Fibroblast of villous mesenchyme (primary cell): ENCODE measurements at regions not wholly inside any gene's neighbourhood (a gene's known extent, or its start where the extent isn't known, plus 50 kb on each side); places are given as distances from the start of the nearest gene placed in this dataset.

ENCODE experiments used
- DNase-seq: peaks from one replicate; pipeline ENCODE4 v3.0.0-alpha.2; 2010; ENCODE audit warnings: low read depth
- H3K4me3 ChIP-seq: 2 replicates; pipeline ENCODE4 v1.5.1; 2011; ENCODE audit warnings: low read depth, mild to moderate bottlenecking, low read length
- CTCF ChIP-seq: IDR thresholded peaks from 2 replicates; pipeline ENCODE4 v1.5.1; 2012; ENCODE audit warnings: low read depth, mild to moderate bottlenecking, low read length; ENCODE audit not compliant: insufficient read depth

GRCh38 chr15:29208836-29209235 lies 60.8 kb downstream of the NSMCE3 start:
- no peak overlapping the region for H3K4me3 ChIP-seq
- no peak for DNase-seq
- TF ChIP-seq CTCF, result no peak

GRCh38 chr15:29208352-29208751 lies 61.3 kb downstream of the NSMCE3 start:
- no peak overlapping the region for H3K4me3 ChIP-seq
- no peak for TF ChIP-seq CTCF
- DNase-seq, result no peak

- DNase-seq, result no peak
- no peak overlapping the region for H3K4me3 ChIP-seq
- no peak for TF ChIP-seq CTCF
Measured at GRCh38 chr15:29207758-29208108, 61.9 kb downstream of the NSMCE3 start.

- TF ChIP-seq CTCF, result no peak
- no peak overlapping the region for H3K4me3 ChIP-seq
- no peak for DNase-seq
Measured at GRCh38 chr15:29207027-29207757, 62.4 kb downstream of the NSMCE3 start.

GRCh38 chr15:29205186-29205585 lies 64.4 kb downstream of the NSMCE3 start:
- no peak overlapping the region for H3K4me3 ChIP-seq
- no peak for DNase-seq
- no peak for TF ChIP-seq CTCF

GRCh38 chr15:29204369-29204755 lies 65.3 kb downstream of the NSMCE3 start:
- TF ChIP-seq CTCF, result no peak
- no peak for DNase-seq

More at GRCh38 chr15:29204369-29204755, 65.3 kb downstream of the NSMCE3 start:
- H3K4me3 ChIP-seq, result no peak overlapping the region
